ENCODE measurements at regions not wholly inside any gene's neighbourhood (a gene's known extent, or its start where the extent isn't known, plus 50 kb on each side); places are given as distances from the start of the nearest gene placed in this dataset.

DNA sequence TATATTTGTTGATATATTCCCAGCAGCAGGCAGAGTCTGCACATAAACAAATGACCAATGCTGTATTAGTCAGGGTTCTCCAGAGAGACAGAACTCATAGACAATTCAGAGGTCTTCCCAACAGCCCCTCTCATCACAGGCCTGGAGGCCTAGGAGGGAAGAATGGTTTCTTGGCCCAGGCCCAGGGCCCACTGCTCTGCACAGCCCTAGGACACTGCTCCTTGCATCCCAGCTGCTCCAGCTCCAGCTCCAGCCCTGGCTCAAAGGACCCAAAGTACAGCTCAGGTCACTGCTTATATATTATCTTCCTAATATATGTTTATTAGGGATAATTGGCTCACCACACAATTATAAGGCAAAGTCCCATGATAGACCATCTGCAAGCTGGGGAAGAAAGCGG, 749.9 kb downstream of the KCNJ2 start:
- Histone ChIP-seq H3K27me3 (ENCODE audit: insufficient read depth) (no peaks in the 10 kb centered on the region), H3K4me3 (no peak overlapping the region), H2AFZ (no peak overlapping the region), H3K36me3 (ENCODE audit: insufficient read depth) (peaks cover 4% of the 10 kb centered on the region; the same call in 1 of the 2 replicates), H3K27ac (ENCODE audit: low read depth) (no peak overlapping the region), H3K79me2 (replicated peaks; ENCODE audit: insufficient read depth) (no peaks in the 10 kb centered on the region), H3K9me2 (ENCODE audit: insufficient read depth) (no peaks in the 10 kb centered on the region; the same call in none of the 2 replicates), H3K4me2 (no peak overlapping the region), H4K20me1 (replicated peaks; ENCODE audit: insufficient read depth) (no peaks in the 10 kb centered on the region), H3F3A (replicated peaks; ENCODE audit: low read depth) (no peaks in the 10 kb centered on the region), H3K4me1 (ENCODE audit: insufficient read depth) (no peaks in the 10 kb centered on the region)
- H3K27ac Mint-ChIP-seq: no peak overlapping the region
- TF ChIP-seq ZNF331 (CRISPR knock-in tag; IDR thresholded peaks at IDR 0.05; ENCODE audit: low read depth) (no peak), JUNB (IDR thresholded peaks at IDR 0.05; ENCODE audit: unreplicated experiment) (no peak), EZH2 (IDR thresholded peaks at IDR 0.05; ENCODE audit: low read depth, unreplicated experiment) (no peak), POLR2AphosphoS5 (IDR thresholded peaks at IDR 0.05; ENCODE audit: low read depth) (no peak), EZH2phosphoT487 (IDR thresholded peaks at IDR 0.05; ENCODE audit: unreplicated experiment) (no peak), ZNF114 (CRISPR knock-in tag; IDR thresholded peaks at IDR 0.05) (no peak), CREB1 (CRISPR knock-in tag; IDR thresholded peaks at IDR 0.05; ENCODE audit: low read depth) (no peak), STAT1 (IDR thresholded peaks at IDR 0.05; ENCODE audit: unreplicated experiment) (no peak)
- TF ChIP-seq, protein P1, sequence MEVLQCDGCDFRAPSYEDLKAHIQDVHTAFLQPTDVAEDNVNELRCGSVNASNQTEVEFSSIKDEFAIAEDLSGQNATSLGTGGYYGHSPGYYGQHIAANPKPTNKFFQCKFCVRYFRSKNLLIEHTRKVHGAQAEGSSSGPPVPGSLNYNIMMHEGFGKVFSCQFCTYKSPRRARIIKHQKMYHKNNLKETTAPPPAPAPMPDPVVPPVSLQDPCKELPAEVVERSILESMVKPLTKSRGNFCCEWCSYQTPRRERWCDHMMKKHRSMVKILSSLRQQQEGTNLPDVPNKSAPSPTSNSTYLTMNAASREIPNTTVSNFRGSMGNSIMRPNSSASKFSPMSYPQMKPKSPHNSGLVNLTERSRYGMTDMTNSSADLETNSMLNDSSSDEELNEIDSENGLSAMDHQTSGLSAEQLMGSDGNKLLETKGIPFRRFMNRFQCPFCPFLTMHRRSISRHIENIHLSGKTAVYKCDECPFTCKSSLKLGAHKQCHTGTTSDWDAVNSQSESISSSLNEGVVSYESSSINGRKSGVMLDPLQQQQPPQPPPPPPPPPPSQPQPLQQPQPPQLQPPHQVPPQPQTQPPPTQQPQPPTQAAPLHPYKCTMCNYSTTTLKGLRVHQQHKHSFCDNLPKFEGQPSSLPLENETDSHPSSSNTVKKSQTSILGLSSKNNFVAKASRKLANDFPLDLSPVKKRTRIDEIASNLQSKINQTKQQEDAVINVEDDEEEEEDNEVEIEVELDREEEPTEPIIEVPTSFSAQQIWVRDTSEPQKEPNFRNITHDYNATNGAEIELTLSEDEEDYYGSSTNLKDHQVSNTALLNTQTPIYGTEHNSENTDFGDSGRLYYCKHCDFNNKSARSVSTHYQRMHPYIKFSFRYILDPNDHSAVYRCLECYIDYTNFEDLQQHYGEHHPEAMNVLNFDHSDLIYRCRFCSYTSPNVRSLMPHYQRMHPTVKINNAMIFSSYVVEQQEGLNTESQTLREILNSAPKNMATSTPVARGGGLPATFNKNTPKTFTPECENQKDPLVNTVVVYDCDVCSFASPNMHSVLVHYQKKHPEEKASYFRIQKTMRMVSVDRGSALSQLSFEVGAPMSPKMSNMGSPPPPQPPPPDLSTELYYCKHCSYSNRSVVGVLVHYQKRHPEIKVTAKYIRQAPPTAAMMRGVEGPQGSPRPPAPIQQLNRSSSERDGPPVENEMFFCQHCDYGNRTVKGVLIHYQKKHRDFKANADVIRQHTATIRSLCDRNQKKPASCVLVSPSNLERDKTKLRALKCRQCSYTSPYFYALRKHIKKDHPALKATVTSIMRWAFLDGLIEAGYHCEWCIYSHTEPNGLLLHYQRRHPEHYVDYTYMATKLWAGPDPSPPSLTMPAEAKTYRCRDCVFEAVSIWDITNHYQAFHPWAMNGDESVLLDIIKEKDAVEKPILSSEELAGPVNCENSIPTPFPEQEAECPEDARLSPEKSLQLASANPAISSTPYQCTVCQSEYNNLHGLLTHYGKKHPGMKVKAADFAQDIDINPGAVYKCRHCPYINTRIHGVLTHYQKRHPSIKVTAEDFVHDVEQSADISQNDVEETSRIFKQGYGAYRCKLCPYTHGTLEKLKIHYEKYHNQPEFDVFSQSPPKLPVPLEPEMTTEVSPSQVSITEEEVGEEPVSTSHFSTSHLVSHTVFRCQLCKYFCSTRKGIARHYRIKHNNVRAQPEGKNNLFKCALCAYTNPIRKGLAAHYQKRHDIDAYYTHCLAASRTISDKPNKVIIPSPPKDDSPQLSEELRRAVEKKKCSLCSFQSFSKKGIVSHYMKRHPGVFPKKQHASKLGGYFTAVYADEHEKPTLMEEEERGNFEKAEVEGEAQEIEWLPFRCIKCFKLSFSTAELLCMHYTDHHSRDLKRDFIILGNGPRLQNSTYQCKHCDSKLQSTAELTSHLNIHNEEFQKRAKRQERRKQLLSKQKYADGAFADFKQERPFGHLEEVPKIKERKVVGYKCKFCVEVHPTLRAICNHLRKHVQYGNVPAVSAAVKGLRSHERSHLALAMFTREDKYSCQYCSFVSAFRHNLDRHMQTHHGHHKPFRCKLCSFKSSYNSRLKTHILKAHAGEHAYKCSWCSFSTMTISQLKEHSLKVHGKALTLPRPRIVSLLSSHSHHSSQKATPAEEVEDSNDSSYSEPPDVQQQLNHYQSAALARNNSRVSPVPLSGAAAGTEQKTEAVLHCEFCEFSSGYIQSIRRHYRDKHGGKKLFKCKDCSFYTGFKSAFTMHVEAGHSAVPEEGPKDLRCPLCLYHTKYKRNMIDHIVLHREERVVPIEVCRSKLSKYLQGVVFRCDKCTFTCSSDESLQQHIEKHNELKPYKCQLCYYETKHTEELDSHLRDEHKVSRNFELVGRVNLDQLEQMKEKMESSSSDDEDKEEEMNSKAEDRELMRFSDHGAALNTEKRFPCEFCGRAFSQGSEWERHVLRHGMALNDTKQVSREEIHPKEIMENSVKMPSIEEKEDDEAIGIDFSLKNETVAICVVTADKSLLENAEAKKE (CRISPR knock-in tag; IDR thresholded peaks at IDR 0.05): no peak
- TF ChIP-seq, protein P2, sequence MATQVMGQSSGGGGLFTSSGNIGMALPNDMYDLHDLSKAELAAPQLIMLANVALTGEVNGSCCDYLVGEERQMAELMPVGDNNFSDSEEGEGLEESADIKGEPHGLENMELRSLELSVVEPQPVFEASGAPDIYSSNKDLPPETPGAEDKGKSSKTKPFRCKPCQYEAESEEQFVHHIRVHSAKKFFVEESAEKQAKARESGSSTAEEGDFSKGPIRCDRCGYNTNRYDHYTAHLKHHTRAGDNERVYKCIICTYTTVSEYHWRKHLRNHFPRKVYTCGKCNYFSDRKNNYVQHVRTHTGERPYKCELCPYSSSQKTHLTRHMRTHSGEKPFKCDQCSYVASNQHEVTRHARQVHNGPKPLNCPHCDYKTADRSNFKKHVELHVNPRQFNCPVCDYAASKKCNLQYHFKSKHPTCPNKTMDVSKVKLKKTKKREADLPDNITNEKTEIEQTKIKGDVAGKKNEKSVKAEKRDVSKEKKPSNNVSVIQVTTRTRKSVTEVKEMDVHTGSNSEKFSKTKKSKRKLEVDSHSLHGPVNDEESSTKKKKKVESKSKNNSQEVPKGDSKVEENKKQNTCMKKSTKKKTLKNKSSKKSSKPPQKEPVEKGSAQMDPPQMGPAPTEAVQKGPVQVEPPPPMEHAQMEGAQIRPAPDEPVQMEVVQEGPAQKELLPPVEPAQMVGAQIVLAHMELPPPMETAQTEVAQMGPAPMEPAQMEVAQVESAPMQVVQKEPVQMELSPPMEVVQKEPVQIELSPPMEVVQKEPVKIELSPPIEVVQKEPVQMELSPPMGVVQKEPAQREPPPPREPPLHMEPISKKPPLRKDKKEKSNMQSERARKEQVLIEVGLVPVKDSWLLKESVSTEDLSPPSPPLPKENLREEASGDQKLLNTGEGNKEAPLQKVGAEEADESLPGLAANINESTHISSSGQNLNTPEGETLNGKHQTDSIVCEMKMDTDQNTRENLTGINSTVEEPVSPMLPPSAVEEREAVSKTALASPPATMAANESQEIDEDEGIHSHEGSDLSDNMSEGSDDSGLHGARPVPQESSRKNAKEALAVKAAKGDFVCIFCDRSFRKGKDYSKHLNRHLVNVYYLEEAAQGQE (IDR thresholded peaks at IDR 0.05; ENCODE audit: unreplicated experiment): no peak
- TF ChIP-seq, protein P3, sequence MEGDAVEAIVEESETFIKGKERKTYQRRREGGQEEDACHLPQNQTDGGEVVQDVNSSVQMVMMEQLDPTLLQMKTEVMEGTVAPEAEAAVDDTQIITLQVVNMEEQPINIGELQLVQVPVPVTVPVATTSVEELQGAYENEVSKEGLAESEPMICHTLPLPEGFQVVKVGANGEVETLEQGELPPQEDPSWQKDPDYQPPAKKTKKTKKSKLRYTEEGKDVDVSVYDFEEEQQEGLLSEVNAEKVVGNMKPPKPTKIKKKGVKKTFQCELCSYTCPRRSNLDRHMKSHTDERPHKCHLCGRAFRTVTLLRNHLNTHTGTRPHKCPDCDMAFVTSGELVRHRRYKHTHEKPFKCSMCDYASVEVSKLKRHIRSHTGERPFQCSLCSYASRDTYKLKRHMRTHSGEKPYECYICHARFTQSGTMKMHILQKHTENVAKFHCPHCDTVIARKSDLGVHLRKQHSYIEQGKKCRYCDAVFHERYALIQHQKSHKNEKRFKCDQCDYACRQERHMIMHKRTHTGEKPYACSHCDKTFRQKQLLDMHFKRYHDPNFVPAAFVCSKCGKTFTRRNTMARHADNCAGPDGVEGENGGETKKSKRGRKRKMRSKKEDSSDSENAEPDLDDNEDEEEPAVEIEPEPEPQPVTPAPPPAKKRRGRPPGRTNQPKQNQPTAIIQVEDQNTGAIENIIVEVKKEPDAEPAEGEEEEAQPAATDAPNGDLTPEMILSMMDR (conservative IDR thresholded peaks at IDR 0.05; ENCODE audit: low read depth in 2 of 2): no peak
- TF ChIP-seq, protein P4, sequence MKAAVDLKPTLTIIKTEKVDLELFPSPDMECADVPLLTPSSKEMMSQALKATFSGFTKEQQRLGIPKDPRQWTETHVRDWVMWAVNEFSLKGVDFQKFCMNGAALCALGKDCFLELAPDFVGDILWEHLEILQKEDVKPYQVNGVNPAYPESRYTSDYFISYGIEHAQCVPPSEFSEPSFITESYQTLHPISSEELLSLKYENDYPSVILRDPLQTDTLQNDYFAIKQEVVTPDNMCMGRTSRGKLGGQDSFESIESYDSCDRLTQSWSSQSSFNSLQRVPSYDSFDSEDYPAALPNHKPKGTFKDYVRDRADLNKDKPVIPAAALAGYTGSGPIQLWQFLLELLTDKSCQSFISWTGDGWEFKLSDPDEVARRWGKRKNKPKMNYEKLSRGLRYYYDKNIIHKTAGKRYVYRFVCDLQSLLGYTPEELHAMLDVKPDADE (IDR thresholded peaks at IDR 0.05): no peak
- DNase-seq (ENCODE audit: low spot score) (no peak), ATAC-seq (no peak)
- H3K4me3 Mint-ChIP-seq: no peak overlapping the region
- peaks cover 8% of the 10 kb centered on the region for H3K27me3 Mint-ChIP-seq (ENCODE audit: insufficient read depth, low read depth, poor library complexity)
- peaks cover 41% of the 10 kb centered on the region for H3K9me3 Mint-ChIP-seq
- peaks cover 26% of the 10 kb centered on the region for H3K36me3 Mint-ChIP-seq (ENCODE audit: low read depth)
- H3K4me1 Mint-ChIP-seq: no peaks in the 10 kb centered on the region; the same call in 2 of the 3 replicates

Measured in GM23338 (cell line).